A673 (cell line): ENCODE measurements at regions not wholly inside any gene's neighbourhood (a gene's known extent, or its start where the extent isn't known, plus 50 kb on each side); places are given as distances from the start of the nearest gene placed in this dataset.
A peak's percentile ranks its signal among the peaks of the same experiment; 100 is the strongest.
"Not testable (repeated sequence)": the region's sequence is repeated elsewhere in the genome, so short reads cannot be mapped to it uniquely, and the experiment has no call there.

Experiments used
- BruUV-seq: library from RNA; stranded (reverse); fragments of 400-500 nt; replicated peaks from 2 replicates; lab custom pipeline; 2021; lab: Mats Ljungman, UMichigan
- CTCF ChIA-PET: fragments of 300-600 bp; sonication (Branson Sonifier 250); formaldehyde crosslinking; loops from one replicate; lab custom pipeline; 2022; ENCODE audit warnings: antibody characterized with exemption; lab: Charles Lee
- POLR2A ChIA-PET: fragments of 300-600 bp; sonication (Branson Sonifier 250); formaldehyde crosslinking; loops from one replicate; lab custom pipeline; 2022; ENCODE audit warnings: antibody characterized with exemption; ENCODE audit not compliant: low non-redundant PET; lab: Charles Lee
- DNase-seq: peaks from one replicate; pipeline ENCODE4 v3.0.0-alpha.2; 2015; ENCODE audit warnings: low spot score
- H3K27ac ChIP-seq: fragments of 200-600 bp; sonication (generic); 2 replicates; pipeline ENCODE4 v1.5.1; 2016; ENCODE audit warnings: mixed run types, low read depth, mild to moderate bottlenecking, mixed read lengths, antibody characterized with exemption, low read length; ENCODE audit not compliant: poor library complexity, severe bottlenecking
- H3K27me3 ChIP-seq: fragments of 200-600 bp; sonication (generic); replicated peaks from 2 replicates; pipeline ENCODE4 v1.6.1; 2017; ENCODE audit warnings: mixed run types, low read depth, mild to moderate bottlenecking, mixed read lengths, antibody characterized with exemption, low read length; ENCODE audit not compliant: insufficient read depth, poor library complexity
- H3K36me3 ChIP-seq: fragments of 200-600 bp; sonication (generic); 2 replicates; pipeline ENCODE4 v1.6.1; 2016; ENCODE audit warnings: mixed run types, mild to moderate bottlenecking, mixed read lengths, antibody characterized with exemption, low read length; ENCODE audit not compliant: insufficient read depth, poor library complexity, severe bottlenecking
- H3K4me1 ChIP-seq: fragments of 200-600 bp; sonication (generic); 2 replicates; pipeline ENCODE4 v1.6.1; 2017; ENCODE audit warnings: mixed run types, mild to moderate bottlenecking, mixed read lengths, antibody characterized with exemption, low read length; ENCODE audit not compliant: insufficient read depth, poor library complexity, severe bottlenecking
- H3K4me3 ChIP-seq: fragments of 200-600 bp; sonication (generic); 2 replicates; pipeline ENCODE4 v1.5.1; 2016; ENCODE audit warnings: low read depth, mixed run types, mild to moderate bottlenecking, mixed read lengths, low read length; ENCODE audit not compliant: poor library complexity, severe bottlenecking
- H3K9me3 ChIP-seq: fragments of 200-600 bp; sonication (generic); 2 replicates; pipeline ENCODE4 v1.6.1; 2016; ENCODE audit warnings: mixed run types, low read depth, mild to moderate bottlenecking, mixed read lengths, antibody characterized with exemption, low read length; ENCODE audit not compliant: poor library complexity, severe bottlenecking
- CTCF ChIP-seq: fragments of 300-800, 200-600 bp; sonication (generic); conservative IDR thresholded peaks from 2 replicates; pipeline ENCODE4 v1.5.1; 2017; ENCODE audit warnings: low read depth, mild to moderate bottlenecking, antibody characterized with exemption, low read length, moderate library complexity, mixed read lengths
- EZH2 ChIP-seq: fragments of 200-600 bp; sonication (generic); IDR thresholded peaks from 2 replicates; pipeline ENCODE4 v1.6.1; 2017; ENCODE audit warnings: borderline replicate concordance, low read depth, mild to moderate bottlenecking, mixed read lengths, antibody characterized with exemption, low read length; ENCODE audit not compliant: poor library complexity, severe bottlenecking
- intact Hi-C: fragments of 100-400 bp; cut with micrococcal nuclease; formaldehyde crosslinking; loops from one replicate; pipeline ENCODE4 v1.10.0; 2022; ENCODE audit not compliant: unreplicated experiment

- no TSS peak for BruUV-seq
- ChIA-PET POLR2A (no interaction called here), CTCF (no interaction called here)
- no peaks in the 10 kb centered on the region for H3K36me3 ChIP-seq
- intact Hi-C loops: no loop called here
- no peak overlapping the region for H3K27ac ChIP-seq
- no peaks in the 10 kb centered on the region for H3K4me1 ChIP-seq
- no peak for DNase-seq
- no peak overlapping the region for H3K4me3 ChIP-seq
- no peak for TF ChIP-seq CTCF
- no peak for TF ChIP-seq EZH2
- H3K27me3 ChIP-seq: peaks cover 35% of the 10 kb centered on the region
- H3K9me3 ChIP-seq: no peaks in the 10 kb centered on the region
Measured at GRCh38 chr10:89980166-89980565, 278.8 kb downstream of the KIF20B start.

- no peaks in the 10 kb centered on the region for H3K36me3 ChIP-seq
- peak; percentile 57 for DNase-seq
- no TSS peak for BruUV-seq
- H3K4me1 ChIP-seq: no peaks in the 10 kb centered on the region
- no peak overlapping the region for H3K27ac ChIP-seq
- no peaks in the 10 kb centered on the region for H3K9me3 ChIP-seq
- TF ChIP-seq EZH2 (no peak), CTCF (no peak)
- POLR2A ChIA-PET: no interaction called here
- peaks cover 47% of the 10 kb centered on the region for H3K27me3 ChIP-seq
- CTCF ChIA-PET: no interaction called here
- no peak overlapping the region for H3K4me3 ChIP-seq
- intact Hi-C loops: no loop called here
Measured at GRCh38 chr10:89981891-89982290, 280.5 kb downstream of the KIF20B start.

GRCh38 chr10:89985446-89985845, 284.1 kb downstream of the KIF20B start:
- no TSS peak for BruUV-seq
- H3K4me3 ChIP-seq: no peak overlapping the region
- no peaks in the 10 kb centered on the region for H3K36me3 ChIP-seq
- TF ChIP-seq EZH2: no peak
- TF ChIP-seq CTCF: no peak
- H3K27ac ChIP-seq: no peak overlapping the region
- peaks cover 41% of the 10 kb centered on the region for H3K27me3 ChIP-seq
- H3K9me3 ChIP-seq: no peaks in the 10 kb centered on the region
- CTCF ChIA-PET: no interaction called here
- H3K4me1 ChIP-seq: no peaks in the 10 kb centered on the region
- POLR2A ChIA-PET: no interaction called here
- DNase-seq: no peak
- intact Hi-C loops: no loop called here

- H3K4me1 ChIP-seq, H3K27ac ChIP-seq, CTCF ChIA-PET, intact Hi-C loops, BruUV-seq, H3K36me3 ChIP-seq, DNase-seq, H3K9me3 ChIP-seq, POLR2A ChIA-PET, H3K4me3 ChIP-seq: not testable (repeated sequence)
- peaks cover 30% of the 10 kb centered on the region for H3K27me3 ChIP-seq
Measured at GRCh38 chr10:89988361-89988760, 287.0 kb downstream of the KIF20B start.
